Neural progenitor cell (in vitro differentiated cells): ENCODE measurements at regions not wholly inside any gene's neighbourhood (a gene's known extent, or its start where the extent isn't known, plus 50 kb on each side); places are given as distances from the start of the nearest gene placed in this dataset.

Experiments
- DNase-seq: peaks from one replicate; pipeline ENCODE4 v3.0.0-alpha.2; 2016; ENCODE audit warnings: low spot score
- H2AFZ ChIP-seq: fragments of 200-600 bp; sonication (generic); replicated peaks from 2 replicates; pipeline ENCODE4 v1.6.1; 2016; ENCODE audit warnings: antibody characterized with exemption
- H3F3A ChIP-seq: fragments of 200-600 bp; sonication (generic); 2 replicates; pipeline ENCODE4 v1.6.1; 2016; ENCODE audit warnings: antibody characterized with exemption, low read depth
- H3K27ac ChIP-seq: fragments of 200-600 bp; sonication (generic); 2 replicates; pipeline ENCODE4 v1.5.1; 2016; ENCODE audit warnings: mild to moderate bottlenecking
- H3K27me3 ChIP-seq: fragments of 200-600 bp; sonication (generic); 2 replicates; pipeline ENCODE4 v1.6.1; 2016; ENCODE audit warnings: mild to moderate bottlenecking, moderate library complexity
- H3K36me3 ChIP-seq: fragments of 200-600 bp; sonication (generic); 2 replicates; pipeline ENCODE4 v1.5.1; 2016
- H3K4me1 ChIP-seq: fragments of 200-600 bp; sonication (generic); 2 replicates; pipeline ENCODE4 v1.6.1; 2016; ENCODE audit warnings: mixed run types
- H3K4me2 ChIP-seq: fragments of 200-600 bp; sonication (generic); 2 replicates; pipeline ENCODE4 v1.6.1; 2016
- H3K4me3 ChIP-seq: fragments of 200-600 bp; sonication (generic); 2 replicates; pipeline ENCODE4 v1.5.1; 2016
- H3K79me2 ChIP-seq: fragments of 200-600 bp; sonication (generic); 2 replicates; pipeline ENCODE4 v1.6.1; 2016; ENCODE audit warnings: low read depth
- H3K9ac ChIP-seq: fragments of 200-600 bp; sonication (generic); 2 replicates; pipeline ENCODE4 v1.6.1; 2016
- H3K9me3 ChIP-seq: fragments of 200-600 bp; sonication (generic); 2 replicates; pipeline ENCODE4 v1.5.1; 2016; ENCODE audit warnings: low read depth
- H4K20me1 ChIP-seq: fragments of 200-600 bp; sonication (generic); 2 replicates; pipeline ENCODE4 v1.6.1; 2016; ENCODE audit warnings: low read depth
- H3K27ac Mint-ChIP-seq: 3 replicates; pipeline ENCODE4 v1.8.0; 2021; ENCODE audit warnings: mixed read lengths
- H3K27me3 Mint-ChIP-seq: 2 replicates; pipeline ENCODE4 v1.8.0; 2022; ENCODE audit warnings: low read depth, mild to moderate bottlenecking, inconsistent platforms, moderate library complexity, mixed read lengths; ENCODE audit not compliant: insufficient read depth
- H3K36me3 Mint-ChIP-seq: 3 replicates; pipeline ENCODE4 v1.8.0; 2021; ENCODE audit warnings: mixed read lengths
- H3K4me1 Mint-ChIP-seq: 3 replicates; pipeline ENCODE4 v1.8.0; 2021; ENCODE audit warnings: mixed read lengths
- H3K4me3 Mint-ChIP-seq: 3 replicates; pipeline ENCODE4 v1.8.0; 2021; ENCODE audit warnings: mild to moderate bottlenecking, moderate library complexity, mixed read lengths
- H3K9me3 Mint-ChIP-seq: 3 replicates; pipeline ENCODE4 v1.8.0; 2020; ENCODE audit warnings: mixed read lengths
- CTCF ChIP-seq: fragments of 200-600 bp; sonication (generic); IDR thresholded peaks from 2 replicates; pipeline ENCODE4 v1.5.1; 2017; ENCODE audit warnings: antibody characterized with exemption, mild to moderate bottlenecking
- EZH2 ChIP-seq: fragments of 200-600 bp; sonication (generic); IDR thresholded peaks from 2 replicates; pipeline ENCODE4 v1.6.1; 2017; ENCODE audit warnings: antibody characterized with exemption, mild to moderate bottlenecking, moderate library complexity
- EZH2phosphoT487 ChIP-seq: fragments of 200-600 bp; sonication (generic); IDR thresholded peaks from 2 replicates; pipeline ENCODE4 v1.6.1; 2017; ENCODE audit warnings: antibody characterized with exemption

GRCh38 chr1:37294096-37294495 is 180.3 kb upstream of the ZC3H12A start:
- Histone ChIP-seq H3K4me2 (no peak overlapping the region), H3K9me3 (no peaks in the 10 kb centered on the region), H3K79me2 (no peaks in the 10 kb centered on the region), H3K4me3 (no peak overlapping the region), H3F3A (no peaks in the 10 kb centered on the region), H3K27me3 (no peaks in the 10 kb centered on the region), H3K4me1 (peaks cover 7% of the 10 kb centered on the region), H2AFZ (no peak overlapping the region), H3K27ac (no peak overlapping the region), H3K9ac (no peak overlapping the region), H4K20me1 (no peaks in the 10 kb centered on the region), H3K36me3 (no peaks in the 10 kb centered on the region)
- no peak for DNase-seq
- Mint-ChIP-seq H3K9me3 (no peaks in the 10 kb centered on the region), H3K4me1 (peaks cover 11% of the 10 kb centered on the region), H3K27ac (no peak overlapping the region), H3K4me3 (no peak overlapping the region), H3K27me3 (peaks cover 6% of the 10 kb centered on the region), H3K36me3 (no peaks in the 10 kb centered on the region)
- TF ChIP-seq CTCF (no peak), EZH2phosphoT487 (no peak), EZH2 (no peak)

GRCh38 chr1:37294529-37294928 is 179.9 kb upstream of the ZC3H12A start:
- Histone ChIP-seq H3F3A (no peaks in the 10 kb centered on the region), H3K9ac (no peak overlapping the region), H4K20me1 (no peaks in the 10 kb centered on the region), H3K36me3 (no peaks in the 10 kb centered on the region), H3K4me1 (peaks cover 7% of the 10 kb centered on the region), H3K9me3 (no peaks in the 10 kb centered on the region), H3K4me2 (no peak overlapping the region), H3K27ac (no peak overlapping the region), H3K4me3 (no peak overlapping the region), H2AFZ (no peak overlapping the region), H3K79me2 (no peaks in the 10 kb centered on the region), H3K27me3 (no peaks in the 10 kb centered on the region)
- Mint-ChIP-seq H3K27ac (no peak overlapping the region), H3K36me3 (no peaks in the 10 kb centered on the region), H3K9me3 (no peaks in the 10 kb centered on the region), H3K4me1 (peaks cover 11% of the 10 kb centered on the region), H3K27me3 (peaks cover 6% of the 10 kb centered on the region), H3K4me3 (no peak overlapping the region)
- no peak for DNase-seq
- TF ChIP-seq CTCF (no peak), EZH2 (no peak), EZH2phosphoT487 (no peak)

GRCh38 chr1:37298769-37299168 is 175.6 kb upstream of the ZC3H12A start:
- Histone ChIP-seq H3K79me2 (no peaks in the 10 kb centered on the region), H3K36me3 (no peaks in the 10 kb centered on the region), H3K27me3 (no peaks in the 10 kb centered on the region), H3K27ac (no peak overlapping the region), H3K4me1 (peaks cover 6% of the 10 kb centered on the region), H3K9ac (no peak overlapping the region), H4K20me1 (no peaks in the 10 kb centered on the region), H3K9me3 (no peaks in the 10 kb centered on the region), H3F3A (no peaks in the 10 kb centered on the region), H2AFZ (no peak overlapping the region), H3K4me2 (no peak overlapping the region), H3K4me3 (no peak overlapping the region)
- Mint-ChIP-seq H3K27me3 (peaks cover 11% of the 10 kb centered on the region), H3K36me3 (no peaks in the 10 kb centered on the region), H3K27ac (no peak overlapping the region), H3K9me3 (no peaks in the 10 kb centered on the region), H3K4me1 (peaks cover 9% of the 10 kb centered on the region), H3K4me3 (no peak overlapping the region)
- TF ChIP-seq EZH2phosphoT487 (no peak), CTCF (no peak), EZH2 (no peak)
- no peak for DNase-seq
